Ishikawa (cell line): ENCODE measurements at regions not wholly inside any gene's neighbourhood (a gene's known extent, or its start where the extent isn't known, plus 50 kb on each side); places are given as distances from the start of the nearest gene placed in this dataset.

Experiments used
- CEBPB ChIP-seq: IDR thresholded peaks from 2 replicates; pipeline ENCODE4 v1.6.1; 2012
- CREB1 ChIP-seq: IDR thresholded peaks from 2 replicates; pipeline ENCODE4 v1.6.1; 2012; ENCODE audit warnings: low read depth
- EGR1 ChIP-seq: IDR thresholded peaks from 2 replicates; pipeline ENCODE4 v1.6.1; 2012
- EP300 ChIP-seq: IDR thresholded peaks from 2 replicates; pipeline ENCODE4 v1.6.1; 2012; ENCODE audit warnings: borderline replicate concordance
- FOXM1 ChIP-seq: IDR thresholded peaks from 2 replicates; pipeline ENCODE4 v1.6.1; 2012; ENCODE audit warnings: low read depth, borderline replicate concordance
- MAX ChIP-seq: IDR thresholded peaks from 2 replicates; pipeline ENCODE4 v1.6.1; 2012
- NFIC ChIP-seq: IDR thresholded peaks from 2 replicates; pipeline ENCODE4 v1.6.1; 2012
- RAD21 ChIP-seq: IDR thresholded peaks from 2 replicates; pipeline ENCODE4 v1.6.1; 2012; ENCODE audit warnings: low read depth
- REST ChIP-seq: IDR thresholded peaks from 2 replicates; pipeline ENCODE4 v1.6.1; 2012; ENCODE audit warnings: low read depth, mild to moderate bottlenecking
- TAF1 ChIP-seq: IDR thresholded peaks from 2 replicates; pipeline ENCODE4 v1.6.1; 2012; ENCODE audit warnings: low read depth, mild to moderate bottlenecking
- TCF12 ChIP-seq: IDR thresholded peaks from 2 replicates; pipeline ENCODE4 v1.6.1; 2012; ENCODE audit warnings: low read depth
- TEAD4 ChIP-seq: IDR thresholded peaks from 2 replicates; pipeline ENCODE4 v1.6.1; 2012
- USF1 ChIP-seq: IDR thresholded peaks from 2 replicates; pipeline ENCODE4 v1.6.1; 2012
- YY1 ChIP-seq: IDR thresholded peaks from 2 replicates; pipeline ENCODE4 v1.6.1; 2012; ENCODE audit warnings: low read depth
- ZBTB7A ChIP-seq: IDR thresholded peaks from 2 replicates; pipeline ENCODE4 v1.6.1; 2012; ENCODE audit warnings: low read depth

GRCh38 chr3:30962493-30962892 lies 68.0 kb upstream of the GADL1 start:
- TF ChIP-seq REST: no peak
- TF ChIP-seq EP300: no peak
- TF ChIP-seq TCF12: no peak
- no peak for TF ChIP-seq FOXM1
- TF ChIP-seq RAD21: no peak
- no peak for TF ChIP-seq TEAD4

- TF ChIP-seq YY1 (no peak), TEAD4 (no peak), EGR1 (no peak), MAX (no peak), NFIC (no peak), CREB1 (no peak), CEBPB (no peak), EP300 (no peak), TCF12 (no peak), RAD21 (no peak), REST (no peak), FOXM1 (no peak), USF1 (no peak)
Measured at GRCh38 chr3:30963223-30963722, 68.8 kb upstream of the GADL1 start.

- TF ChIP-seq MAX (no peak), TAF1 (no peak), USF1 (no peak), CREB1 (no peak)
Measured at GRCh38 chr3:30964612-30965011, 70.2 kb upstream of the GADL1 start.

GRCh38 chr3:30966896-30967295 lies 72.4 kb upstream of the GADL1 start:
- no peak for TF ChIP-seq MAX
- TF ChIP-seq RAD21: no peak
- no peak for TF ChIP-seq REST
- TF ChIP-seq EP300: no peak
- no peak for TF ChIP-seq TAF1
- TF ChIP-seq ZBTB7A: no peak
- no peak for TF ChIP-seq FOXM1
- no peak for TF ChIP-seq NFIC
- no peak for TF ChIP-seq TEAD4
- TF ChIP-seq CEBPB: no peak
- TF ChIP-seq YY1: no peak
- no peak for TF ChIP-seq EGR1
- no peak for TF ChIP-seq CREB1
- TF ChIP-seq TCF12: no peak
- TF ChIP-seq USF1: no peak

- TF ChIP-seq CEBPB (no peak), RAD21 (peak; percentile 20; the same call in 1 of the 2 replicates)
Measured at GRCh38 chr3:30970183-30970582, 75.7 kb upstream of the GADL1 start.
